ENCODE measurements at regions not wholly inside any gene's neighbourhood (a gene's known extent, or its start where the extent isn't known, plus 50 kb on each side); places are given as distances from the start of the nearest gene placed in this dataset.

- Histone ChIP-seq H3K4me3 (replicated peaks in 1 of 4; ENCODE audit: control extremely low read depth in 1 of 4, insufficient read depth in 1 of 4, low read depth in 3 of 4, low read length in 4 of 4) (no peak overlapping the region), H3K9me3 (ENCODE audit: control insufficient read depth, insufficient read depth, low read depth, low read length) (no peaks in the 10 kb centered on the region), H3K9ac (ENCODE audit: insufficient read depth, low read length) (no peak overlapping the region), H3K27me3 (ENCODE audit: control insufficient read depth, insufficient read depth, low read length) (no peaks in the 10 kb centered on the region), H3K27ac (ENCODE audit: insufficient read depth, low read length) (no peak overlapping the region), H3K79me2 (ENCODE audit: control insufficient read depth, insufficient read depth, low read length) (no peaks in the 10 kb centered on the region), H3K36me3 (ENCODE audit: control insufficient read depth, insufficient read depth, low read length) (no peaks in the 10 kb centered on the region), H3K4me1 (ENCODE audit: control insufficient read depth, extremely low read depth, insufficient read depth, low read length) (no peaks in the 10 kb centered on the region), H3K4me2 (ENCODE audit: extremely low read depth, insufficient read depth, low read length) (no peak overlapping the region), H2AFZ (ENCODE audit: low read length) (no peak overlapping the region), H4K20me1 (ENCODE audit: control insufficient read depth, extremely low read depth, insufficient read depth, low read length) (no peaks in the 10 kb centered on the region)
- peak in 1 of 2 donors; percentile 6 for DNase-seq (ENCODE audit: low read depth in 2 of 2)
- TF ChIP-seq CTCF (conservative IDR thresholded peaks at IDR 0.05 in 1 of 2, IDR thresholded peaks at IDR 0.05 in 1 of 2; ENCODE audit: low read depth in 1 of 2, low read length in 2 of 2) (no peak), EZH2 (IDR thresholded peaks at IDR 0.05; ENCODE audit: low read length, missing control alignments) (no peak)
Measured at GRCh38 chr2:79389481-79389880, 123.4 kb upstream of the CTNNA2 start.

GRCh38 chr2:79388024-79388423 lies 124.8 kb upstream of the CTNNA2 start:
- H3K4me1 ChIP-seq (ENCODE audit: control insufficient read depth, extremely low read depth, insufficient read depth, low read length): no peaks in the 10 kb centered on the region
- no peaks in the 10 kb centered on the region for H3K79me2 ChIP-seq (ENCODE audit: control insufficient read depth, insufficient read depth, low read length)
- no peak overlapping the region for H3K9ac ChIP-seq (ENCODE audit: insufficient read depth, low read length)
- DNase-seq (ENCODE audit: low read depth in 2 of 2): no peak
- no peak overlapping the region for H3K4me3 ChIP-seq (replicated peaks in 1 of 4; ENCODE audit: control extremely low read depth in 1 of 4, insufficient read depth in 1 of 4, low read depth in 3 of 4, low read length in 4 of 4)
- H3K9me3 ChIP-seq (ENCODE audit: control insufficient read depth, insufficient read depth, low read depth, low read length): no peaks in the 10 kb centered on the region
- H3K36me3 ChIP-seq (ENCODE audit: control insufficient read depth, insufficient read depth, low read length): no peaks in the 10 kb centered on the region
- H2AFZ ChIP-seq (ENCODE audit: low read length): no peak overlapping the region
- no peaks in the 10 kb centered on the region for H4K20me1 ChIP-seq (ENCODE audit: control insufficient read depth, extremely low read depth, insufficient read depth, low read length)
- no peaks in the 10 kb centered on the region for H3K27me3 ChIP-seq (ENCODE audit: control insufficient read depth, insufficient read depth, low read length)
- H3K4me2 ChIP-seq (ENCODE audit: extremely low read depth, insufficient read depth, low read length): no peak overlapping the region
- H3K27ac ChIP-seq (ENCODE audit: insufficient read depth, low read length): no peak overlapping the region
- TF ChIP-seq EZH2 (IDR thresholded peaks at IDR 0.05; ENCODE audit: low read length, missing control alignments): no peak
- TF ChIP-seq CTCF (conservative IDR thresholded peaks at IDR 0.05 in 1 of 2, IDR thresholded peaks at IDR 0.05 in 1 of 2; ENCODE audit: low read depth in 1 of 2, low read length in 2 of 2): no peak

GRCh38 chr2:79387431-79387830 lies 125.4 kb upstream of the CTNNA2 start:
- no peaks in the 10 kb centered on the region for H3K4me1 ChIP-seq (ENCODE audit: control insufficient read depth, extremely low read depth, insufficient read depth, low read length)
- no peaks in the 10 kb centered on the region for H4K20me1 ChIP-seq (ENCODE audit: control insufficient read depth, extremely low read depth, insufficient read depth, low read length)
- no peak overlapping the region for H3K4me3 ChIP-seq (replicated peaks in 1 of 4; ENCODE audit: control extremely low read depth in 1 of 4, insufficient read depth in 1 of 4, low read depth in 3 of 4, low read length in 4 of 4)
- no peak overlapping the region for H3K4me2 ChIP-seq (ENCODE audit: extremely low read depth, insufficient read depth, low read length)
- H3K9me3 ChIP-seq (ENCODE audit: control insufficient read depth, insufficient read depth, low read depth, low read length): no peaks in the 10 kb centered on the region
- no peak overlapping the region for H2AFZ ChIP-seq (ENCODE audit: low read length)
- TF ChIP-seq EZH2 (IDR thresholded peaks at IDR 0.05; ENCODE audit: low read length, missing control alignments): no peak
- TF ChIP-seq CTCF (conservative IDR thresholded peaks at IDR 0.05 in 1 of 2, IDR thresholded peaks at IDR 0.05 in 1 of 2; ENCODE audit: low read depth in 1 of 2, low read length in 2 of 2): no peak
- DNase-seq (ENCODE audit: low read depth in 2 of 2): no peak
- H3K36me3 ChIP-seq (ENCODE audit: control insufficient read depth, insufficient read depth, low read length): no peaks in the 10 kb centered on the region
- H3K27me3 ChIP-seq (ENCODE audit: control insufficient read depth, insufficient read depth, low read length): no peaks in the 10 kb centered on the region
- H3K9ac ChIP-seq (ENCODE audit: insufficient read depth, low read length): no peak overlapping the region
- H3K79me2 ChIP-seq (ENCODE audit: control insufficient read depth, insufficient read depth, low read length): no peaks in the 10 kb centered on the region
- H3K27ac ChIP-seq (ENCODE audit: insufficient read depth, low read length): no peak overlapping the region
